GM21619 (cell line): ENCODE measurements at regions not wholly inside any gene's neighbourhood (a gene's known extent, or its start where the extent isn't known, plus 50 kb on each side); places are given as distances from the start of the nearest gene placed in this dataset.

Experiments used
- ATAC-seq: cut with Tn5 transposase; IDR thresholded peaks from one replicate; pipeline ENCODE4 v1.9.1; 2021; ENCODE audit not compliant: unreplicated experiment

DNA sequence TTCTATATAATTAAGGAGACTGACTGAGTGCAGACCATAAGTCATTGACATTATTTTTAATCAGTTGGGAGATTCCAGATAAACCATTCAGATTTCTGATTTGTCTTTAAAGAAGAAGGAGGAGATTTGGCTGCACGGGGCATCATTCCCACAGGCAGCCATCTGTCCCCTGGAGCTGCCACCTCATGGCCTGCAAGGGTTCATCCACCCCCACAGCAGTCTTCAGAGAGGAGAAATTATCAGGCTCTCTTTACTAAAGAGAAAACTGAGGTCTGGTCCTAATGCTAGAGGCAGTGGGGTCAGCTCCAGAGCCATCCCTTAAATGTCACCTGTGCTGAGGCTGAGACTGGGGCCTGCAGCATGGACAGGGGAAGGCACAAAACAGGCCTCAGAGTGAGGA is 501.3 kb upstream of the SULF2 start:
- ATAC-seq, result no peak

DNA sequence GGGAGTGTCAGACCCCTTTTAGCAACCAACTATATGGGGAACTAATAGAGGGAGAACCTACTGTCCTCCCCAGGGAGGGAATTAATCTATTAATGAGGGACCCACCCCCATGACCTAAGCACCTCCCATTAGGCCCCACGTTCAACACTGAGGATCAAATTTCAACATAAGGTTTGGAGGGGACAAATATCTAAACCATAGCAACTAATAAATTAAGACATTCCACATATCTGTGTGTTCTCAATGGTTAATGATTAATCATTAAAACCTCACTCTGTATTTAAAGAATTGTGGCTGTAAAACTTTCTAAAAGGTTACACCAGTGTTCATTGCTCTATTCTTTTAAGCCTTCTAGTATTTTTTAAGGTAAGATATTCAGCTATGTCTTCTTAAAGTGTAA is 500.4 kb upstream of the SULF2 start:
- ATAC-seq, result no peak

DNA sequence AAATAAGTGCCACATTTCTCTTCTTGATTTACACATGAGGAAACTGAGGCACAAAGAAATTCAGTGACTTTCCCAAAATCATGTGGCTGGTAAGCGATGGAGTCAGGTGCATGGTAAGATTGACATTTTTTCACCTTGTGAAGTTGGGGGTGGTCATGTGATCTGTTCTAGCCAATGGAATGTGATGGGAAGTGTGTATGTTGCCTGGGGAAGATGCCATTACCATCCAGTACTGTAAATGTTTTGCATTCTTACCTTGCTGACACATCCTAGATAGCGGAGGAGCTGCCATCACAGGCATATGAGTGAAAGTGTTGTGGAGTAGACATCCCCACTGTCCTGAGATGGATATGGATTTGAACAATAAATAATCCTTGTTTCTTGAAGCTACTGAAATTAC is 499.6 kb upstream of the SULF2 start:
- ATAC-seq, result no peak

DNA sequence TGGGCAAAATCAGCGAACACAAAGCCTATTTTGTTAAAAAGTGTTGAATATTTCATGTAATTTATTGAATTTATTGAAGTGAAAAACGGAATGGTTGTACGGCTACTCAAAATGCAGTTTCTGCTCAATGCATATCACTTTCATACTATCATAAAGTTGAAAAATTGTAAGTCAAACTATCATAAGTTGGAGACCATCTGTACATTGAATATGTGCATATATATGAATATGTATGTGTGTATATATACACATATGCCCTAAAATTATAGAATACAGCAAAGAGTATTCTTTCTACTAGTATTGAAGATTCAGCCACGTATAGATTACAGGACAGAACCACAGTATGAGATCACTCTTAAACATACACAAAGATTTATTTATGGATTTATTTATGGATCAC is 499.0 kb upstream of the SULF2 start:
- ATAC-seq, result no peak

DNA sequence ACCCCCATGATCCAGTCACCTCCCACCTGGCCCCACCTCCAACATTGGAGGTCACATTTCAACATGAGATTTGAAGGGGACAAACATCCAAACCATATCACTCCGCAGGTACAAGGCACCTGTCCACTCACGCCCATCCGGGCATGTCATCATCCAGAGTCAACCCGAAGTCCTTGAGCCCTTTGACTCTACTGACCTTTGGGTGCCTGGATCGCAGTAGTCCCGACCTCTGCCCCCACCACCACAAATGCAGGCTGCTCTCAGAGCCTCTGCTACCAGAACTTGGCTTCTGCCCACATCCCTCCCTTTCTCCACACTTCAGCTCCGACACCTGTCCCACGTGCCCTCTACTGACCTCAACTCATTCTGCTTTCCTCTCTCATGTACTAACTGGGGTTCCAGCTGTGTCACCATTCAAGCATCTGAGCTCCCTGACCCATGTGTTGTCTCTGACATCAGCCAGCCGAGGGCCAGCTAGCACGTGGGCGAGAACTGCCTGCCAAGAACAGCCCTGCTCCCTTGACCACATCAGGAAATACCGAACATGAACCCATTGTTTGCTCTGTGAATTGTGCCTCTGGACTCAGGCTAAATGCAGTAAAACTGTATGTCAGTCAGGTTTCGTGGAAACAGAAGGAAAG is 498.3 kb upstream of the SULF2 start:
- ATAC-seq, result no peak

DNA sequence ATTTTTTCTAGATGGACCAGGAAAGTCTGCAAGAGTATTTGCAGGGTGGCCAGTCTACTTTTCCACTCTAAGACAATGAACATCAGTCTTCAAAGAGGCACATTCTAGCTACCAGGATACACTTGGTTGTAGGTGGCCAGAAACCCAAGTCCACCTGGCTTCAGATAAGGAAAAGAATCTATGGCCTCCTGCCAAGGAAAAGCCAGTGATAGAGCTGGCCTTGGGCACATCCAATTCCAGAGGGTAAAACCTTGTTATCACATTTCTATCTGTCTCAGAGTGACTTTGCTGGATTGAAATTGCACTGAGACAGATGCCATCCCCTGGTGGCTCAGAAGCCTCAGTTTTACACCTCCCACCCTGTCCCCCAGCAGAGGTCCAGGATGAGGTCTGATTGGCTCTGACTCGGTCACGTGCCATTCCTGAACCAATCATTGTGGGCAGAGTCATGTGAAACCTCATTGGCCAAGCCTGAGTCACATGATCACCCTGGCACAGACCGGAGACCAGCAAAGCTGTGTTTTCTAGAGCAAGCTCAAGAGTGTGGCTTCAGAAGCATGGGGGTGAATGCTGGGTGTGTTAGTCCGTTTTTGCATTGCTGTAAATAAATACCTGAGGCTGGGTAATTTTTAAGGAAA is 497.4 kb upstream of the SULF2 start:
- no peak for ATAC-seq

DNA sequence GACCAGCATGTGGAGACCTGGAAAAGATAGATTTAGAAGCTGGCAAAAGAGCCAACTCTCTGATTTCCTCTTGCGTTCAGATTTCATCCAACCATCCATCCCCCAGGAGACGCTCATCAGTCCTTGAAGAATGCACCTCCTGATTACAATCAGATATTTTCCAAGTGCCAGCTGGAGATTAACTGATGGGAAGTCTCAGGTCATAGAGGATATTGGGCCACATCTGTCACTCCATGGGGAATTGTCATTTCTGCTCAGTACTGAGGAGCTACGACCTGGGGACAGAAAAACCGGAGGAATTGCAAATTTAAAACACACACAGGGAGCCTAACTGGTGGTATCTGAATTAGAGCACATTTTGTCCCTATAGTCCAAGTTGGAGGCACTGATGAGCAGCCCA is 496.2 kb upstream of the SULF2 start:
- no peak for ATAC-seq

DNA sequence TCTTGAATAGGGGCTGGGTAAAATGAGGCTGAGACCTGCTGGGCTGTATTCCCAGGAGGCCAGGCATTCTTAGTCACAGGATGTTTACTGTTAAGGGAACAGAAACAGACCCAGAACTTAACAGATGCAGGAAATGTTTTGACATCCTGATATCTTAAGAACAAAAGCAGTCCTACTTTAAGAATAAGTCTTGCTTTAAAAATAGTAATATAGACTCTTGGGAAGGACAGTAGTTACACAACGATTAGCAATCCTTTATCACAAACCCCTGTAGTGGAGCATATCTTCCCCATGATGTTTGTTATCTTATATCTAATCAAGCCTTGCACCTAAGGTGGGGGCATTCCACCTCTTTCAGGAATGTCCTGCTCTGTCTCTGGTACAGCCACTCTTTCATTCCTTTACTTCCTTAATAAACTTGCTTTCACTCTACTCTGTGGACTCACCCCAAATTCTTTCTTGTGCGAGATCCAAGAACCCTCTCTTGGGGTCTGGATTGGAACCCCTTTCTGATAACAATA is 493.7 kb upstream of the SULF2 start:
- ATAC-seq, result no peak

DNA sequence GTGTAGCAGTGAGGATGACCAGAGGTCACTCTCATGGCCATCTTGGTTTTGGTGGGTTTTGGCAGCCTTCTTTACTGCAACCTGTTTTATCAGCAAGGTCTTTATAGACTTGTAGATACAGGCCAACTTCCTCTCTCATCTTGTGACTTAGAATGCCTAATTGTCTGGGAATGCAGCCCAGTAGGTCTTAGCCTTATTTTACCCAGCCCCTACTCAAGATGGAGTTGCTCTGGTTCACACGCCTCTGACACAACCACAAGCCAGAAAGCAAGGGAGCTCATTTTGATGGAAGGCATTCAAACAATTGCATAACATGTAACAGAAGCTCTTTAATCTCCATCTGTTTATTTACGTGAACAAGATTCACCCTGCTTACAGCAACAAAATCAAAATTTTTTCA is 492.0 kb upstream of the SULF2 start:
- ATAC-seq, result no peak

DNA sequence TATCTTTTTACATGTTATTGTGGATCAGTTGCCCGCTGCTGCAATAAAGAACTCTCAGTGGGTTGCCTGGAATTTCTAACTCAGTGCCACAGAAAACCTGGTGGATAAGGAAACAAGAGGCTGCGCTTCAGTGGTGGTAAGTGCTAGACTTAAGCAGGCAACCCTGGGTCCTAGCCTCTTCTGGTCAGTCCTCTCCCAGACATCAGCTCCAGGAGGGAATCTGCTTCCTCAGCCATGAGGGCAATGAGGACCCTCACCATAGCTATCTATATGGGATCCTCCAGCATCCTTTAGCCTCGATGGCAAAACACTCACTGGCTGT is 490.7 kb upstream of the SULF2 start:
- ATAC-seq, result no peak

DNA sequence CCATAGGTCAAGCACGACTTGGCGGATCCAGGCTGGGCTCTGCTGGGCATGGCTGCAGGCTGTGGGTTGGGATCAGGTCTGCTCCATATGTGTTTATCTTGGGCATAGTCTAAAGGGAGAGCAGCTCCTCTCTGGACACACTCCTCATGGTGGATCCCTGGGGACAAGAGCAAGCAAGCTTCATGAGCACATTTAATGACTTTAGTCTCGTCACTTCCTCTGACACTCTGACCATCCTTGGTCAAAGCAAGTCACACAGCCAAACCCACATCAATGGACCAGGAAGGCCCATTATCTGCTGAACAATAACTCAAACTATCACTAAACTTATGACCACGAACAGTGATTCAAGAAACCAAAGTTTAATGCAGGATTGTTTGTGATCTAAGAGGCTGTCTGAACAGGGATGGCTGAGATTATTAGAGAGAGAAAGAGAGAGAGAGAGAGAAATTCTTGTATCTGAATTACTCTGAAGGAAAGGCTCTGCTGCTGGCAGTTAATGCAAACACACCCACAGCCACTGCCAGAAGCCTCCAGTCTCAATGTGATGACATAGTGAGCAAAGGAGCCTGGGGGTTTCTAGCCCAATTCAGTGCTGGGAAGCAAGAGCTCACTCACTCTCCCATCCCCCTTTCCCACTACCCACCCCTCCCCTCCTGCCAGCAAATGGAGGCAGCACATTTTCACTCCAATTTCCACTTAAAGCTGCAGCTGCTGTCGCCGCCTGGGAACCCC is 490.2 kb upstream of the SULF2 start:
- ATAC-seq, result no peak

DNA sequence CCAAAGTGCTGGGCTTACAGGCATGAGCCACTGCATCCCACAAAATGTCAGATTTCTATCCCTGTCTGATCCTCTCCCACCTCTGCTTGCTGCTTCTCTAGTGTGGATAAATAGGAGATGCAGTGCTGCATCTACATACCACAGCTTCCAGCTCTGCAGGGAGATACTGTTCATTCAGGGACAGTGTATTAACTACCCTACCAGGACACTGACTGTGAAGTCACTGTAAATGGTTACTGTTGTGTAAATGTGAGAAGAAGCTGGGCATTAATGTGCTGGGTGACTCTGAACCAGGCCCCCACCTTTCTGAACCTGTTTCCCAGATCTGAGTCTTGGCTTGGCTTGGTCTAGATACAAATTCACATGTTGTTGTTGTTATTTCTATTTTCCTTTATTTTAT is 488.6 kb upstream of the SULF2 start:
- ATAC-seq, result no peak

DNA sequence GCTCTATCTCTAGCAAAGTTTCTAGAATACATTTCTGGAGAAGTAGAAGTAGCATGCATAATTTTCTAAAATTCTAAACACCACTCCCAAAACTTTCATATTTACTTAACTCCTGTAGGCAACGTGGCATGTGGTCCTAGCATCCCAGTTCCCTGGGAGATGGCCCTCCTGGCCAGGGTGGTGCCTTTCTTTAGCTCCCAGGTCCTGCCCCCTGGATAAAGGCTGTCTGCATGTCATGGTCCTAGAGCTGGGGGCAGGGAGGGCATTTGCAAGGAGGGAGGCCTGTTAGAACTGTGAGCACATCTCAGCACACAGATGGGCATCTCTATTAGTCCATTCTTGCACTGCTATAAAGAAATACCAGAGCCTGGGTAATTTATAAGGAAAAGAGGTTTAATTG is 485.6 kb upstream of the SULF2 start:
- no peak for ATAC-seq

DNA sequence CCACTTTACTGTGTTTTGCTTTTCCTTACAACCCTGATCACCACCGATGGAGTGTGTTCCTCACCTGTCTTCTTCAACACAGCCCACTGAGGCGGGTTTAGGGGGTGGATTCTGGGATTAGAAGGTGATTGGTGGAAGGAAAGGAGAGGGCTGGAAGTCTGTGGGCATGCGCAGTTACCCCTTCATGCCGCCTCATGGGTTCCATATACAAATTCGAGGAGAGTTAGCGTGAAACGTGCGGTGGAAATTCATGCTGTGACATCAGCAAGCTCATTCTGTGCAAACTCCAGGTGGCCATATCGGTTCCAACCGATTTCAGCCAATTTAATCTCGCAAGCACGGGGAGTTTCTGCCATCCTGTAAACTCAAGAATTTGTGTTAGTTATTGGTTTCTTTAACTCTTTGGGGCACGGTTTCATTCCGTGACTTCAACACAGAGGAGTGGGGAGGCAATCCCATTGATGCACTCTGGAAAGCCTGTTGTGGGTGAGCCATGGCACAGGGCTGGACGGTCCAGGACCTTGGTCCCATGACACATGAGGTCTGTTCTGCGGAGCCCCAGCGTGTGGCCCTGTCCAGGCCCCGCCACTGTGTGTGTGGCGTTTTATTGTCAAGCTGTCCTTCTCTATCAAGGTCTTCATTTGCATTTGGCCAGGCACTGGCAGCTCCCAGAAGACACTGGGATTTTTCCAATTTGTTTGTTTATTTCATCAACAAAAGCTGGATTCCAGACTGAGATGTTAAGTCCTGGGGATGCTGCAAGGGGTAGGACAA is 482.8 kb upstream of the SULF2 start:
- ATAC-seq, result no peak

DNA sequence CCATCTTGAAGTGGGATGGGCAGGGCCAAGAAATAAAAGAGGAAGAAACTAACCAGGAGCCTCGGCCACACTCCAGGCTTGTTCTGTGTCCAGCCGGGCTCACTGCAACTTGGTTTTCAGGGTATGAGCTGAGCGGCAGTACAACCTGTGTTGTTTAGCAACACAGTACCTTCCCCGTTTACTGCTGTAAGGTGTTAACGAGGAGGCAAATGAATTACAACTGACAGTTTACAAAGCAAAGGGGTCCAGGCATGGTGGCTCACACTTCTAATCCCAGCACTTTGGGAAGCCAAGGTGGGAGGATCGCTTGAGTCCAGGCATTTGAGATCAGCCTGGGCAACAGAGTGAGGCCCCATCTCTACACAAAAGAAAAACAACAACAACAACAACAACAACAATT is 481.3 kb upstream of the SULF2 start:
- no peak for ATAC-seq

DNA sequence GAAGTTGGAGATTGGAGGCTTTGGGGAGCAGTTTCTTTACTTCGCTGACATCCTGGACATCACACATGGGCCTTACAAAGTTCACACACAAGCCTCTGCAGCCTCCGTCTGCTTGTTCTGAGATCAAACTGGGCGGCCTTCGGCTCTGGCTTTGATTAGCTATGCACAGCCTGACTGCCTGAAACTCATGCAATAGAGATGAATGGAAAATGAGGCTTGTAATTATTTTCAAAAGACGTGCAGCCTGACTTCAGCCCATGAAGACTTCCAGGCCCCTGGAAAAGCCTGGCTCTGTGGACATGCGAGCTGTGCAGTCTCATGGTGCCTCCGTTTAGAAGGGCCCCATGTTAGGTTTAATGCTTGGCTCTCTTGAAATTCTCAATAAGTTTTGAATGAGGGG is 480.5 kb upstream of the SULF2 start:
- no peak for ATAC-seq

DNA sequence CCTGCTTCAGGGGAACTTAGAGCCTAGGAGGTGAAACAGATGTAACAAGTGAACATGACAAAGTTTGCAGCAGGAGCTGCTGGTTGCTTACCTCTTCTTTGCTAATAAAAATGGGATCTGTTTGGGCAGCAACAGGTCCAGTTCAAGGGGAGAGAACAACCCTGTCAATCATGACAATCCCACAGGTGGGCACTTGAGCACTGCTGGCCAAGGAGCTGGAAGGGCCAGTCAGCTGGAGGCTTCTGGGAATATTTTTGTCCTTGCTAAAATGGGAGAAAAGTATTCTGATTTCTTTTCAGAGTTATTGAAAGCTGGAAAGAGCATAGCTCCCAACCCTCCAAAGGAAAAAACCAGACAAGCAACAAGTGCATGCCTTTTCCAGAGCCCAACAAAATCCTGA is 477.7 kb upstream of the SULF2 start:
- no peak for ATAC-seq

DNA sequence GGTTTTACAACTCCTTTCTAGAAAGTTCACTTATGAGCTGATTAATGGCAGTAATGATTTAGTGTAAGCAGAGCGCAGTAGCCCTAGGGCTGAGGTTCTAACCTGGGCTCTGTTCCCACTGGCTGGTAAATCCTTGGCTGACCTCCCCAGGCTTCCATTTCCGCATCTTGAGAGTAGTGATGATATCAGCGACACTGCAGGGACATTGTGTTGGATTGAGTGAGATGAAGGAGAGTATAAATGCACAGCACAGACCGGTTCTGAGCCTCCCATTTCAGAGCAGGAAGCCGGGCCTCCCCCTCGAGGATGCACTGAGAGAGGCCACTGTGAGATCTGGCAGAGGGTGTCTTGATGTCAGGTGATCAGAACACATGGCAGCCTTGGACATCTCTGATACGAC is 477.2 kb upstream of the SULF2 start:
- ATAC-seq, result no peak

DNA sequence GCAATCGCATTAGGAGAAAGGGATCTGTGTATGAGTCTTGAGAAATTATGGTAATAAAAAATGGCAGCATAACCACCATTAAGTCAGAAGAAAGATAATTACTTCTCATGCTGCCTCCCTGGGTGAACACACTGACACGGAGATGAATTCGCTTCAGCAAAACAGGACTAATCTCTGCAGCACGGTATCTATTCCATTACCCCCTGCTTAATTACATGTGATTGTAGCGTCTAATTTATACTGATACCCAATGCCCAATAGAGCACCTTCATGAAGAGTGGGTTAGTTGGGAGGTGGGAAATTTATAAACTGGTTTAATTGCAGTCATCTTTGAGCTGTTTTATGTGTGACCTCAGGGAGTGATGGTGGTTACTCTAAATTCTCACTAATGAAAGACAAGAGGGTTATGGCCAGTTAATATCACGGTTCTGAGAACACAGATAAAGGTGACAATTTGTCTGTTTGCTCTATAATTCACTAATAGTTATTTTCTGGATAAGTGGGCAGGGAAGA is 476.2 kb upstream of the SULF2 start:
- ATAC-seq, result no peak

DNA sequence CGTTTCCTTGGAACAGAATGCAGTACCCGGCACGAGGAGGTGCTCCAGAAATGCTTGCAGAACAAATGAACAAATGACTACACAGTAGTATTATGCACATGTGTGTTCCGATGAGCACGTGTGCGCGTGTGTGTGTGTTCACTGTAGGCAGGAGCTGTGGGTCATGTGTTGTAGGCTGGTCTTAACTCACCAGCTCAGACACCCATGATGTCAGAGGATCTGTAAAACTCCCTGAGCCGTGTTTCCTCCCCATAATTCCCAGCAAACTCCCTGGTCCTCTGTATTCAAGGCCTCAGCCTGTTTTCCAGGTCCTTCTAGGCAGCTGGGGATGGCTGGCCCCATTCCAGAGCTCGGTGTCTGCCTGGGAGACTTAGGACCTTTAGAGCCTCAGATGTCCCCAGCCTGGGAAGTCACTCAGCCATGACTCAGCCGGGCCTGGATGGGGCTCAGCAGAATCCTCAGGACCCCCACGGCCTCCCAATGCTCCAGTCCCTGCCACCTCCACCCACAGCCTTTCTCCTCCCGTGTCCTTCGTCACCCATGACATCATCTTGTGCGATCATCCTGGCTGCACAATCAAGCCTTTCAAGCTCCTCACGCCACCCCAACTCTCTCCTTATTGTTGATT is 475.0 kb upstream of the SULF2 start:
- ATAC-seq, result no peak

DNA sequence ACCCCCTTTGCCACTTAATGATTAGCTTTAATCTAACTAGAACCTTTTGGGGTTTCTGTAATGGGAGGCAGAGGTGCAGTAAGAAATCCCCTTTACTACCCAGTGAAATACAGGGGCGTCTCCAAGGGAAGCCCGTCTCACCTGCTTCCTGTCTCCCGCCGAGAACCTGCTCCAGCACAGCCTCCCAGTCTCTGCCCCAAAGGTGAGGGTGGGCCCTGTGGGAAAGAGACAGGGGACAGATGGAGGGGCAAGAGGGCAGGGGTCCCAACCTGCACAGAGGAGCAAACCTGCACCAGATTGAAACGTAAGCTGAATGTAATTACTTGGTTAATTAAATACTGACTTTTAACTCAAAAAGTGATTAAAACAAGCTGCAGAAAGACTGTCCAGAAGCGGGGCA is 474.2 kb upstream of the SULF2 start:
- ATAC-seq, result no peak
